Erythroblast (primary cell): ENCODE measurements at regions not wholly inside any gene's neighbourhood (a gene's known extent, or its start where the extent isn't known, plus 50 kb on each side); places are given as distances from the start of the nearest gene placed in this dataset.

Experiments used
- GATA1 ChIP-seq: IDR thresholded peaks from 2 replicates; pipeline ENCODE4 v1.6.1; 2011; ENCODE audit warnings: low read depth, mild to moderate bottlenecking, control low read depth, low read length, moderate library complexity
- POLR2A ChIP-seq: IDR thresholded peaks from 2 replicates; pipeline ENCODE4 v1.6.1; 2011; ENCODE audit warnings: mild to moderate bottlenecking, low read length

DNA sequence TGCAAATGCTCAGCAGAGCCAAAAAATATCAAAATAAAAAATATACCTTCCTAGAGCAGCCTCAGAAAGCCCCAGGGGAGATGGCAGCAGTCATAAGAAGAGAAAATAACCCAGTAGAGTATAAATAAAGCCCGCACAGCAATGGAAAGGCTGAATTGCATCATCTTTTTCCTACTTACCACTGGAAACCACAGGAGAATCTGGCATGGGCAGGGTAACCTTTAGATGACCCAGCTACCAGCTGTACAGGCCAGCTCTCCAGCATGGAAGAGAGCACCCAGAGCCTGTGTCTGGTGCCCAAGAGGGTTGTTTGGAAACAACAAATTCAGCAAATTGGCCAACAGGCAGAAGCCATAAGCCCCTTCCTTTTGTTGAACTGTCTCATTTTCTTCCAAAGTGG, 253.1 kb downstream of the OMA1 start:
- TF ChIP-seq POLR2A (no peak), GATA1 (no peak)
